MM.1S (cell line): ENCODE measurements at regions not wholly inside any gene's neighbourhood (a gene's known extent, or its start where the extent isn't known, plus 50 kb on each side); places are given as distances from the start of the nearest gene placed in this dataset.

Experiments used
- CTCF ChIP-seq: fragments of 300-600 bp; sonication (generic); IDR thresholded peaks from 2 replicates; pipeline ENCODE4 v1.5.1; 2016; ENCODE audit warnings: antibody characterized with exemption, low read length, mixed read lengths
- EZH2 ChIP-seq: fragments of 300-600 bp; sonication (generic); optimal IDR thresholded peaks from 2 replicates; pipeline ENCODE3; 2017; ENCODE audit warnings: low read depth, mild to moderate bottlenecking, antibody characterized with exemption, low read length, mixed read lengths

GRCh38 chr2:139969323-139969722, 1189.1 kb upstream of the NXPH2 start:
- no peak for TF ChIP-seq CTCF
- no peak for TF ChIP-seq EZH2
